Activated CD4-positive, alpha-beta T cell treated with anti-CD3 and anti-CD28 coated beads, Interleukin-2, amount 50 U/mL, for 48 hours (primary cell): ENCODE measurements at regions not wholly inside any gene's neighbourhood (a gene's known extent, or its start where the extent isn't known, plus 50 kb on each side); places are given as distances from the start of the nearest gene placed in this dataset.
"Not testable (repeated sequence)": the region's sequence is repeated elsewhere in the genome, so short reads cannot be mapped to it uniquely, and the experiment has no call there.

ENCODE experiments used
- DNase-seq, 2 experiments: peaks; one replicate each; pipeline ENCODE4 v3.0.0-alpha.2; 2020

DNA sequence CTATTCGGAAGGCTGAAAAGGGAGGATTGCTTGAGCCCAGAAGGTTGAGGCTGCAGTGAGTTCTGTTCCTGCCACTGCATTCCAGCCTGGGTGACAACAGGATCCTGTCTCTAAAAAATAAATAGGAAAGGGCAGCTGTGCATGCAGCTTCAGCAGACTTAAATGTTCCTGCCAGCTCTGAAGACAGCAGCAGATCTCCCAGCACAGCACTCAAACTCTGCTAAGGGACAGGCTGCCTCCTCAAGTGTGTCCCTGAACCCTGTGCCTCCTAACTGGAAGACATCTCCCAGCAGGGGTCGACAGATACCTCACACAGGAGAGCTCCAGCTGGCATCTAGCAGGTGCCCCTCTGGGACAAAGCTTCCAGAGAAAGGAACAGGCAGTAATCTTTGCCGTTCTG, 117.9 kb downstream of the CXCL12 start:
- DNase-seq, result no peak

DNA sequence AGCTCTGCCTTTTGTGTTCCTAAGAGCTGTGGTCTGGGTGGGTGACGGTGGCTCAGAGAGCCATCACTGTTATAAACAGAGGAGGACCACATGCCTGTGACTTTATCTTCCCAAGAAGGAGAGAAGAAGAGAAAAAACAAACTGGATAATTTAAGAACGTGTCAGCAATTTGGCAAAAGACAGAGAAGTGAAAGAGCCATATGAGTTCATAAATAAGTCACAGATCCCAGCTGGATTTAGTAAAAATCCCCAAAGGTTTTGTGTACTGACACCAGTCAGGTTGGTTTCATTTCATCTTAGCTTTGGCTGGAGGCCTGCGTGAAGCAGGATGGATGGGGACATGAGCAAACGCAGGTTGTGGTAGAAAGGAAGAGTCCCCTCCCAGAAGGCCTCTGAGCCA, 120.7 kb downstream of the CXCL12 start:
- no peak for DNase-seq

DNA sequence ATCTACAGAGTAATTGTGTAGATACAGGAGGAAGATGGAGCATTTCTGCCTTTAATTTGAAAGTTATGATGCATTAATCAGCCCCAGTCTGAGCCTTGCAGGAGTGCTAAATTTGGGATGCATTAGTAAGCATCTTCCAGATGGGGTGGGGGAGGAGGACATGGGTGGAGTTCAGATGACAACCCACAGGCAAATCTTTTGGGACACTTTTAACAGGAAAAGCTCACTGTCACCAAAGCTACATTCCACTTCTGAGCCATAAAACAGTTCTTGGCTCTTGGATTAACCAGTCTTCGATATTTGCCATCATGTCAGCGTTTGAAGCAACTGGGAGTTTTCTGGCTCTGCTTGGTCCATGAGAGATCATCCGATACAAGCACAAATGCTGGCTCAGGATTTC, 121.1 kb downstream of the CXCL12 start:
- no peak for DNase-seq

DNA sequence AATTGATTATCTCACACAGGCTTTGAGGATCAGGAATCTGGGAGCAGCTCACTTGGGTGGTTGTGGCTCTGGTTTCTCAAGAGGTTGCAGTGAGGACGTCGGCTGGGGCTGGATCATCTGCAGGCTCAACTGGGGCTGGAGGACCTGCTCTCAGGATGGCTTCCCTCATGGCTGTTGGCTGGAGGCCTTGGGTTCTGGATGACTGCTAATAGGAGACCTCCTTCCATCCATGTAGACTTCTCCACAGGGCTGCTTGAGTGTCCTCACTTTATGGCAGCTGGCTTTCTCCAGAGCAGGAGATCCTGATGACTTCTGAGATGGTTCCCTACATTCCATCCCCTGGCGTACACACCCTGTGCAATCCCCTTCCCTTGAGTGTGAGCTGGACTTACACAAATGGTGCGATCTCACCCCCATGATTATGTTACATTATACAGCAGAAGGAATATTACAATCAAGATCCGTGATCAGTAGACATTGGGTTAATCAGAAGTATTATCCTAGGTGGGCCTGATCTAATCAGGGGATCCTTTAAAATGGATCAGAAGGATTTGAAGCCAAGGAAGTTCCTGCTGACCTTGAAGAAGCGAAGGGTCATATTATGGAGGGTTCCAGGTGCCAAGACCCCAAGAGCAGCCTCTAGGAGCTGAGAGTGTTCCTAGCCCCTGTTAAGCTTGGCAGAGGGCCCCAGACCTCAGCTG, 122.2 kb downstream of the CXCL12 start:
- no peak for DNase-seq

DNA sequence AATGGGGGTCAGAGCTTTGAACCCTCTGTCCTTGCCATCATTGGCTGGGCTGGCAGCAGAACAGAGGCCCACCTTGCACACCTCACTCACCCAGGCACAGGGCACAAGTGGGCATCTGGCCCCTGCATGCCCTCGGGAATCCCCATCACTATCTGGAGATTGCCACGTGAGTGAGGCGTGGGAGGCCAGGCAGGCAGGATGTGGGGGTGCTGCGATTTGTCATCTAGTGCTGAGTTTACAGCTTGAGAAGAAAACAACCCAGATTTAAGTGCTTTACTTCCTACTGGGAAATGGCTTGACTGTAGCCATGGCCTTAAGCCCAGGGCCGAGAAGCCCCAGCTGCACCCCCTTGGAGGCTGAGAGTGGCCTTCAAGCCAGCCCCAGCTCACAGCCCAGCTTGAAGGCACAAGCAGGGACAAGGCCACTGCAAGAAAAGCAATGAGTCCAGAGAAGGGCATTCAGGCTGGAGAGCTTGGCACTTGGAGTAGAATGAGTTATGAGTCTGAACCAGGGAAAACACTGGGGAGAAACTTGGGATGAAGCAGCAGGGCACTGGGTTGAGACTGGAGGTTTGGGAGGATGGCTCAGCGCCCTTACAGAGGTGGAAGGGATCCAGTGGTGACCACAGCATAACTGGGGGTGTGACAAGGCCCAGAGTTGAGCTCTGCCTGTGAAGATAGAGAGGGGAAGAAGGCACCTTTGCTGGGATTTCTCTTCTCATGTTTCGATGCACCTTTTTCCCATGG, 123.0 kb downstream of the CXCL12 start:
- no peak for DNase-seq

DNA sequence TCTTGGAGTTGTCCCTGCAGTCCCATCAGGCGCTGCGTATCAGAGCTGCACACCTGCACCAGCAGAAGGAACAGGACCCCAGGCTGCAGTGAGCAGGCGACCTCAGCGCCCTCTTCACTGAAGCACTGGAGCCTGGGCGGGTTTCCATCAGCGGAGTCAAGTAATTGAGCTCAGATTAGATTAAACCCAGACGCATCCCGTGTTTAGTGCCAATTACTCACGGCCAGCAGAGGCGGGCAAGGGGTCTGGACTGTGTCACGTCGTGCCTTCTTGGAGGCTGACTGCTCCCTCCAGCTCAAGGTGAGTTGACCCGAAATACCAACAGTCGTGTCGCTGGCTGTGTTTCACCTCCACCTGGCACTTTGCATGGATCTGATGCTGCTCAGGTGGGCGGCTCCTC, 123.6 kb downstream of the CXCL12 start:
- DNase-seq, result no peak

DNA sequence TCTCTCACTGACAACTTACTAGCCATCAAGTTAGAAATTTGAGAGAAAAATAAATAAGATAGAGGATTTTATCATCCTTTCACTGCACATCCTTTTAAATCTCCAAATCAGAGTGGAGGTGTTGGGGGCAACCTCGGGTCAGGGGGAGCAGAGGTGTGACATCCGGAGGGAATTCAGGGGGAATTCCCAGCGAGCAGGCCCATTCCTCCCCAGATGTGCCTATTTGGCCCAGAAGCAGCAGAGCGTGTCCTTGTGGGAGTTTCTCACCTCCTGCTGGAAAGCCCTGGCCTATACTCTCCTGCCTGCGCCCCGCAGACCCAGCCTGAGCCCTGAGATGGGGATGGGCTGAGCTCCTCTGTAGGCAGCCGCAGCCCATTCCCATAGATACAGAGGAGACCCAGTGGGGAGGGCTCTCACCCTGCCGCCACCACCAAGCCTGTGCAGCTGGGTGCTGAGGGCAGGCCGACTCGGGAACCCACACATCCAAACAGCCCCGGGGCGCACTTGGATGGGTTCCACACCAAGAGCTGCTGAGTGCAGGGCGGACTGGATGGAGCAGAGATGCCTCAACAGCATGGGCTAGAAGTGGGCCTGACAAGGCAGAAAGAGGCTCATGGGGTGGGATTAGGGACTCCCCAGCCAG, 124.5 kb downstream of the CXCL12 start:
- DNase-seq, result no peak

DNA sequence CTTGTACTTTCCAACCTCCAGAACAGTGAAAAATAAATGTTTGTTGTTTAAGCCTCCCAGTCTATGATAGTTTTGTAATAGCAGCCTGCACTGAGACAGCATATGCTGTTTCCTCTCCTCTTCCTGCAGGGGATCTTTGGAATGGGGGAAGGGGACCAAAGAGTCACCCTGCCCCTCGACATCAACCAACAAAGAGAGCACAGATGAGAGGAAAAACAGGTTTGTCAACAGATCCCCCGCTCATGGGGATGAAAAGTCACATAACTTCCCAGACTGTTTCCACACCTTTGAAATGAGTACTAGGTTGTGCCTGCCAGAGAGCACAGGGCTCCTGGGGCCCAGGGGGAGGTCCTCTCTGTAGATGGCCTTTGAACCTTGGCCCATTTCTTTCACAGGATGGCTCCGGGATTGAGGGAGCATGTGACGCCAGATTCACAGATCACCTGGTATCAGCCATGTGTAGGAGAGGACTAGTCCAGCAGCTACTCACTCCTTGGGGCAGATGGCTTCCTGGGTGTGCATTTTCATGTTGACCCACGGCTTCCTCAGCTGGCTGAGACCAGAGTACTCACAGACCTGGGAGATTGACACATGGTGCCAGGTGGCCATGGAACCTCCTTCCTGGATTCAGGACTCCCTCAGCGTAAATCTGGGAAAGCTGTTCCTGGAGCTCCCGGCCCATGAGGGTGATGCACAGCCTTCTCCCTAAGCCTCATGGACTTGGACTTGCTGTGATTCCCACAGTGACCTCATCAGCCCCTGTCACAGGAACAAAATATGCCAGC, 125.6 kb downstream of the CXCL12 start:
- no peak for DNase-seq

DNA sequence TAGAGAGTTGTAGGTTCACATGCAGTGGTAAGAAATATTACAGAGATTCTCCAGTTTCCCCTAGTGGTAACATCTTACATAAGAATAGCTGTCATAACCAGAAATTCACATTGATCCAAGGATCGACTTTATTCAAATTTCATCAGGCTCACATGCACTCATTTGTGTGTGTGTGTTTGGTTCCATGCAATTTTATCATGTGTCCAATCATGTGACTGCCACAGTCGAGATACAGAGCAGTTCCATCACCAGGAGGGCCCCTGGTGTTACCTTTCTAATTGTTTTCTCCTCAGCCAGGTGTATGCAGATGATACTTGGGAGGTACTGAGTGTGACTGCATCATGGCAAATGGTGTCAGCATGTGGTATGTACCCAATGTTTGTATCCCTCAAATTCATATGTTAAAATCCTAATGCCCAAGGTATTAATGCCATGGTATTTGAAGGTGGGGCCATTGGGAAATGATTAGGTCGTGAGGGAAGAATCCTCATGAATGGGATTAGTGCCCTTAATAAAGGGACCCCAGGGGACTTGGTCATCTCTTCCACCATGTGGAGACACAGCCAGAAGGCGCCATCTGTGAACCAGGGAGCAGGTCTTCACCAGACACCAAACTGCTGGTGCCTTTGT, 126.3 kb downstream of the CXCL12 start:
- no peak for DNase-seq

DNA sequence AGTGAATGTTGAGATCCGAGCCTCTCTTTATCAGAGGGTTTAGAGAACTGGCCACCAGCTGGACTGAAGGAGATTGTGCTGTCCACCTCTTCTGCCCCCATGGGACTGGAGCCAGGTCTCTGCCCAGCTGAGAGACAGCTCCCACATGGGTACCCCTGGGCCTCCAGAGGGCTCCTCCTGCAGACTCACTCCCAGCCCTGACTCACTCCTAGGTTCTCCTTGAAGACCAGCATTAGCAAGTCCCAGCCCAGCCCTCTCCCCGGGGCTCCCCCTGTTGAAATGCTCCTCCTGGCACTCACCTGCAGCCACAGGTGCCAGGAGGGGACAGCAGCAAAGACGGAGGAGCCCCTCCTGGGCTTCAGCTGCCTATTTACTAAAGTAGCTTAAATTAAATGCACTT, 126.9 kb downstream of the CXCL12 start:
- no peak for DNase-seq

DNA sequence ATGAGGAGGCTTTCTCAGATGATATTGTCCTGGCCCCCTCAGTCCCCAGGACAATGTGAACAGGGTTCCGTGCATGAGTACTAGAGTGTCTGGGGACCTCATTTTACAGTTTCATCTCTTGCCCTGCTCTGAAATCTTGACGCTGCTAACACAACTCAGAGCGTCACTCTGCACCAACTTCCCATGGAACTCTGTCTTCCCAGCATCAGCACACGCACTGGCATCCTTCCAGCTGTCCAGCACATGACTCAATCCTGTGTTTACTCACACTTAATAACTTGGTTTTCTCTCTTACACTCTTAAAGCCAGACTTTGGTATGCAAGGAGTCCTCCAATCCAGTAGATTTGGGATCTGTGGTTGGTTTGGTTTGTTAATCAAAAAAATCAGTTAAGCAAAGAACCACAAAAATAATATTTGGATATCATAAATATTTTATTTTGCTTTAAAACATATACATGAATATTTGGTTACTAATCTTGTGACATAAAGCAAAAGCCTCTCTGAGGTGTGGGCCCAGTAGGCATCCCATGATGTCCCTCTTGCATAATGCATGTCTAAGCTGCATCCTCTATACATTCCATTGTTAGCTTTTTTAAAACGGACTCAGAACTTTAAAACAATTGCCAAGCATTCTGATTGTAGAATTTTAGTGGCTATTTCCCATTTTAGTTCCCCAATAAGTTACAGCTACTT, 131.0 kb downstream of the CXCL12 start:
- no peak for DNase-seq

DNA sequence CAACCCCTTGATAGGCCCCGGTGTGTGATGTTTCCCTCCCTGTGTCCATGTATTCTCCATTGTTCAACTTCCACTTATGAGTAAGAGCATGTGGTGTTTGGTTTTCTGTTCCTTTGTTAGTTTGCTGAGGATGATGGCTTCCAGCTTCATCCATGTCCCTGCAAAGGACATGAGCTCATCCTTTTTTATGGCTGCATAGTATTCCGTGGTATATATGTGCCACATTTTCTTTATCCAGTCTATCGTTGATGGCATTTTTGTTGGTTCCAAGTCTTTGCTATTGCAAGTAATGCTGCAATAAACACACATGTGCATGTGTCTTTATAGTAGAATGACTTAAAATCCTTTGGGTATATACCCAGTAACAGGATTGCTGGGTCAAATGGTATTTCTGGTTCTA, 132.3 kb downstream of the CXCL12 start:
- DNase-seq, result not testable (repeated sequence)

DNA sequence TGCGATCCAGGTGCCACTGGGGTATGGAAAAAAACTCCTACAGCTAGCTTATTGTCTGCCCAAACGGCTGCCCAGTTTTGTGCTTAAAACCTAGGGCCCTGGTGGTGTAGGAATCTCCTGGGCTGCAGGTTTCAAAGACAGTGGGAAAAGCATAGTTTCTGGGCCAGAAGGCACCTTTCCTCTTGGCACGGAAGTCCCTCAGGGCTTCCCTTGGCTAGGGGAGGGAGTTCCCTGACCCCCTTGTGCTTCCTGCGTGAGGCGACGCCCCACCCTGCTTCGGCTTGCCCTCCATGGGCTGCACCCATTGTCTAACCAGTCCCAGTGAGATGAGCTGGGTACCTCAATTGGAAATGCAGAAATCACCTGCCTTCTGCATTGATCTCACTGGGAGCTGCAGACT, 135.0 kb downstream of the CXCL12 start:
- DNase-seq, result not testable (repeated sequence)

DNA sequence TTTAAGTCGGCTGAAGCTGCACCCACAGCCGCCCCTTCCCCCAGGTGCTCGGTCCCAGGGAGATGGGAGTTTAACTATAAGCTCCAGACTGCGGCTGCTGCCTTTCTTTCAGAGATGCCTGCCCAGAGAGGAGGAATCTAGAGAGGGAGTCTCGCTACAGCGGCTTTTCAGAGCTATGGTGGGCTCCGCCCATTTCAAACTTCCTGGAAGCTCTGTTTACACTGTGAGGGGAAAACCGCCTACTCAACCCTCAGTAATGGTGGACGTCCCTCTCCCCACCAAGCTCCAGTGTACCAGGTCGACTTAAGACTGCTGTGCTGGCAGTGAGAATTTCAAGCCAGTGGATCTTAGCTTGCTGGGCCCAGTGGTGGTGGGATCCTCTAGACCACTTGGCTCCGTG, 135.4 kb downstream of the CXCL12 start:
- DNase-seq, result no peak

DNA sequence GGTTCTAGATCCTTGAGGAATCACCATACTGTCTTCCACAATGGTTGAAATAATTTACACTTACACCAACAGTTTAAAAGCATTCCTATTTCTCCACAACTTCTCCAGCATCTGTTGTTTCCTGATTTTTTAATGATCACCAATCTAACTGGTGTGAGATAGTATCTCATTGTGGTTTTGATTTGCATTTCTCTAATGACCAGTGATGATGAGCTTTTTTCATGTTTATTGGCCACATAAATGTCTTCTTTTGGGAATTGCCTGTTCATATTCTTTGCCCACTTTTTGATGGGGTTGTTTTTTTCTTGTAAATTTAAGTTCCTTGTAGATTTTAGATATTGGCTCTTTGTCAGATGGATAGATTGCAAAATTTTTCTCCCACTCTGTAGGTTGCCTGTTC, 138.2 kb downstream of the CXCL12 start:
- not testable (repeated sequence) for DNase-seq

DNA sequence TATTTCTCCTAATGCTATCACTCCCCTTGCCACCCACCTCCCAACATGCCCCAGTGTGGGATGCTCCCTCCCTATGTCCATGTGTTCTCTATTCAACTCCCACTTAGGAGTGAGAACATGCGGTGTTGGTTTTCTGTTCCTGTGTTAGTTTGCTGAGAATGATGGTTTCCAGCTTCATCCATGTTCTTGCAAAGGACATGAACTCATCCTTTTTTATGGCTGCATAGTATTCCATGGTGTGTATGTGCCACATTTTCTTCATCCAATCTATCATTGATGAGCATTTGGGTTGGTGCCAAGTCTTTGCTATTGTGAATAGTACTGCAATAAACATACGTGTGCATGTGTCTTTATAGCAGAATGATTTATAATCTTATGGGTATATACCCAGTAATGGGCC, 138.6 kb downstream of the CXCL12 start:
- not testable (repeated sequence) for DNase-seq

DNA sequence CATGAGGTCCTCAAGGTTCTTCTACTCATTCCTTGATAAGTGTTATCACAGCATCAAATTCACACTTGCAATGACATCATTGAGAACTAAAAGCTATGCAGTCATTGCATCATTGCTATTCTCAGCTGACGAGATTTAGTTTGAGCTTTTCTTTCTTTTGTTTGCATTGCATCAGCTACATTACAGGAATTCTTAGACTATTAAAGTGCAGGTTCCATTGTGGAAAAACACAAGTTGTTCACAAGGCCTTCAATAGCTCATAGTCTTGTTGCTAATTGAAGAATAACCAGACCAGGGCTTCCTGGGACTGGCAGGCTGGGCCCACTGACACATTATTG, 139.3 kb downstream of the CXCL12 start:
- DNase-seq, result no peak

DNA sequence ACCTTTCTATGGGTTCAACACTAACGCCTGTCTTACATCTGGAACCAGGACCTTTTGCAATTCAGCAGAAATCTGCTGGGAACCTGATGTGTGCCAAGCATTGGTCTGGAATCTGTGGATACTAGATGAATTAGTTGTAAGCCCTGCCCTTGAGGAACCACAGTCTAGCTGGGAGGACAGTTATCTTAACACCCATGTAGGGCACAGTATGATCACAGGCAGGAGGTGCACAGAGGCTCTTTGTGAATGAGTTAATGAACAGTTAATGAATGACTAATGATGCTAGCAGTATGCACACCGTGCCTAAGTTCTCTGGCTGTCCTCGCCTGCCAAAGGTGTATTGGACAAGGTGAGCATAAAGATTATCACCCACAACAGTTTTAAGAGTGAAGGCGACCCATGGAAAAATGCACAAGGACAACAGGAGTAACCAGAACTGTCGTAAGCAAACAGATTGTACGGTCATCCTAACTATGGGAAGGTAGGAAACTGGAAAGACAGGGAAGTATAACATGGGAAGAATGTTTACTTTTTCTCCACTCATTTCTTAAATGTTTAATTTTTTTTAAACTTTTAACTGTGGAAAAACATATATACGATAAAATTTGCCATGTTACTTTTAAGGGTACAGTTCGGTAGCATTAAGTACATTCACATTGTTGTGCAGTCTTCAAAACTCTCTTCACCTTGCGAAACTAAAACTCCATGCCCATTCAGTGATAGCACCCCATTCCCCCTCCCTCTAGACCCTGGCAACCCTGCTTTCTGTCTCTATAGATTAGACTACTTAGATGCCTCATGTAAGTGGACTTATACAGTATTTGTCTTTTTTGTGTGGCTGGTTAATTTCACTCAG, 139.9 kb downstream of the CXCL12 start:
- no peak for DNase-seq

DNA sequence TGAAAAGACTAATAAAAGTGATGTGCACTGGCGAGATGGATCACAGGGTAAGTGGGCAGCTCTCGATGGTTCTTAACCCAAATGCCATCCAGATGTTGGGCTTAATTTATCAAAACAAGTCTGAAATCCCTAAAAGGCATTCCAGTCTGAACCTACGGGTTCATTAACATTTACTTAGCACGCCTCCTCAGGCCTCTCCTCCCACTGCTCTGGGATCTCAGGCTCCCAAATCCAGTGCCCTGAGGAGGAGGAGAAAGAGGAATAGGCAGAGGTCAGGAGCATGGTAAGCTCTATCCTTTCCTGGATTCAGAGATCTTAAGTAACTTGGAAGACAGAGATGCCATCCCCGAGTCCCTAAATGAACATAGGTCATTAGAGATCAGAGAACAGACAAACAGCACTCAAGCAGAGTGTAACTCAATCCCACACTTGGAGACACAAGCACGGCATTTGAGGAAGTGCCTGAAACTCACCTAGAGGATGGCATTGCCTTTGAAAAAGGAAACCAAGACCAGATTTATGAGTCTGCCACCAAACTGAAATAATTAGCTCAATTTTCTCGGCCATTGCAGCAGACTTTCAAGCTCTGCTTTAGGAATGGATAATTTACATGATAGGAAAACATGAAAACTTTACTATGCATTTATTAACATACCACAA, 140.9 kb downstream of the CXCL12 start:
- DNase-seq, result no peak

DNA sequence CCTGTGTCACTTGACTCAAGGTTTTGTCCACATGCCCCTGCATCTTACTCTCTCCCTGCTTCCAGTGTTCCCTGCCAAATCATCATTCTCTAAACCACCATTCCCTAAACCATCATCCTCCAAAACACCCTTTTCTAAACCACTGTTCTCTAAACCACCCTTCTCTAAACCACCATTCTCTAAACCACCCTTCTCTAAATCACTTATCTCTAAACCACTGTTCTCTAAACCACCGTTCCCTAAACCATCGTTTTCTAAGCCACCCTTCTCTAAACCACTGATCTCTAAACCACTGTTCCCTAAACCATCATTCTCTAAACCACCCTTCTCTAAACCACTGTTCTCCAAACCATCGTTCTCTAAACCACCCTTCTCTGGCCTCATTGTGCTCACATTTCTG, 142.1 kb downstream of the CXCL12 start:
- DNase-seq, result no peak

DNA sequence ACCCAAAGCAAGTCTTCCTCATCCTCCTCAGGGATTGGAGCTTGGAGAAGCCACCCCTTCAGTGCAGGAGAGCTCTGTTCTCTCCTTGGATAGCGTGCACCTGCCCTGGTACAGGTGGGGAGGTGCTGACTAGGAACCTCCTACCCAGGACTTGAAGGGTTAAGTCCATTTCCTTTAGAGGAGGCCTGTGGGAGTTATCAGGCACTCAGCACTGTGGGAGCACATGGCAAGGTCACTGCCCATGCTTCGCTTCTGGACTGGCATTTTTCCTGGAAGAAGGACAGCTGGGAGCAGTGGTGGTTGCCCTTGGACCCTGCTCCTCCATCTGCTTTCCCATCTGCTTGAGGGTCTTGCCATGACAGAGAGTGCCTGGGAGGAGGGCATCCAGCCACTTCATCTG, 142.8 kb downstream of the CXCL12 start:
- DNase-seq, result no peak
